GM21723 (cell line): ENCODE measurements at regions not wholly inside any gene's neighbourhood (a gene's known extent, or its start where the extent isn't known, plus 50 kb on each side); places are given as distances from the start of the nearest gene placed in this dataset.

ENCODE experiments used
- ATAC-seq: cut with Tn5 transposase; IDR thresholded peaks from one replicate; pipeline ENCODE4 v1.9.1; 2021; ENCODE audit warnings: mild to moderate bottlenecking, moderate library complexity; ENCODE audit not compliant: unreplicated experiment

GRCh38 chr2:105573910-105574655 is 170.6 kb upstream of the NCK2 start:
- ATAC-seq = no peak

GRCh38 chr2:105573490-105573889 is 171.2 kb upstream of the NCK2 start:
- no peak for ATAC-seq

DNA sequence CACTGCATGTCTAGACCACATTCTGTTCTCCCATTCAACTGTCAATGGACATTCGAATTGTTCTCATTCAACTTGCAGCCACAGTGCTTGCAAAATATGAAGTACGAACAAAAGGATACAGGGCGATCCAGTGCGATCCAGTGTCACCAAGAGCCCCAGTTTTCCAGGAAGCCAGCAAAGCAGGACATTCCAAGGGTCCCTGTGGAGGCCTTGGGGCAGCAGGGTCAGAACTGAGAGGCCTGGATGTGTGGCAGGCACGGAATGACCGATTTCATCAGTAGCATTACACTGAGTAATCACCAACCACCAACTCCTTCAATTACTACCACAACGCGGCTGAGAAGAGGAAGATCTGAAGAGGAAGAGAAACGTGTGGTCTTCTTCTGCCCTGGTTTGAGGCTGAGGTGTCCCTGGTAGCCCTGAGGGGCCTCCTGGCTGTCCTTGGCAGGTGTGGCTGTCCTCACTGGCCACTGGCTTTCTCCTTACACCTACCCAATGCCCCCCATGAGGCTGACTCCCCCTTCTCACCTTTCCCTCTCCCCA is 172.7 kb upstream of the FHL2 start:
- no peak for ATAC-seq

GRCh38 chr2:105570757-105571156 is 171.9 kb upstream of the FHL2 start:
- no peak for ATAC-seq

- ATAC-seq = no peak
Measured at GRCh38 chr2:105570326-105570725, 171.5 kb upstream of the FHL2 start.

- ATAC-seq = no peak
Measured at GRCh38 chr2:105569606-105570005, 170.8 kb upstream of the FHL2 start.

DNA sequence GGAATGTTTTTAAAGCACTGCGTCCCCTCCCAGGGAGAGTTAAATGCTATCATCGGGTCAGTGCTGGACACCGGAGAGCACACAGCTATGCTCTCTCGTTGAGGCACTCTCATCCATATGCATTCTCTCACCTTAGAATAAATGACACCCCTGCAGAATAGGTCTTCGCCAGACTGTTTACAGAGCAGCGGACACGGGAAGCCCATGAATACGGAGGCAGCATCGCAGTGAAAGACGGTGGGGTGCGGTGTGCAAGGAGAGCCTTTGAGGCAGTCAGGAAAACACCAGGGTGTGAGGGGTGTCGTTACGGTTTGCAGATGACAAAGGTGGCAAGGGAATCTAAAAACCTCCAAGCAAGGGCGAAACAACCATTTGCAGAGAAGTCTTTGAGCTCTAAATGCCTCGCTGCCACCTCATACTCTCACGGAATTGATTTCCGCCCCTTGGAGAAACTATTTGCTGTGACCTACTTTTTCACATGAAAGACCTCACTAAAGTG is 169.2 kb upstream of the FHL2 start:
- no peak for ATAC-seq

DNA sequence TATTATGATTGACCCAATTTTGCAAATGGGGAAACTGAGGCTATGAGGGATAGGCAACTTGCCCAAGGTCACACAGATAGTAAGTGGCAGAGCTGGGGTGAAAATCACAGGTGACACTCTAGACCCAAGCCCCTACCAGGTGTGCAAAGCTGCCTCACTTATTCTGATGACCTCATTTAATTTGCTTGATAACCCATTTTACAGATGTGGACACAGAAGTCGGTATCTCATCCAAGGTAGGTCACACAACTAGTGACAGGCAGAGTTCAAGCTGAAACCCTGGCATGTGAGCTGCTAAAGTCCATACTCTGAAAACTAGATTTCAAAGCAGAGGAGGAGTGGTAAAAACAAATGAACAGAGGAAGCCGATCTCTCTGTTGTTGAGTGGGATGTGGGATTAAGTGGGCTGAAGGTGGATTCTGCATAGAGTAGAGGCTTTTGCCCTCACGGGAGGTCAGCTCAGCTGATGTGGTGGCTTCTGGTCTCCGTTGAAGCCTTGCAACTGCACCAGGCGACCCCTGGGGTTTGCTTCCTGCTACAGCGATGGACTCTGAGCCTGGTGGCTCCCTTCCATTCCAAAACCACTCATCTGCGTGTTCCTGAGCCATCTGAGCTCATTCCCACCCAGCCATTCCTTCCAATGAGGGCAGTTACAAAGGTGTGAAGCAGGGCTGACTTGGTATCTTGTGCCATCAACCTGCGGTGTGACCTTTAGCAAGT is 164.3 kb upstream of the FHL2 start:
- no peak for ATAC-seq

GRCh38 chr2:105561401-105561800 is 162.6 kb upstream of the FHL2 start:
- ATAC-seq = no peak

- no peak for ATAC-seq
Measured at GRCh38 chr2:105560157-105560556, 161.3 kb upstream of the FHL2 start.

GRCh38 chr2:105557021-105557920 is 158.4 kb upstream of the FHL2 start:
- ATAC-seq = no peak

DNA sequence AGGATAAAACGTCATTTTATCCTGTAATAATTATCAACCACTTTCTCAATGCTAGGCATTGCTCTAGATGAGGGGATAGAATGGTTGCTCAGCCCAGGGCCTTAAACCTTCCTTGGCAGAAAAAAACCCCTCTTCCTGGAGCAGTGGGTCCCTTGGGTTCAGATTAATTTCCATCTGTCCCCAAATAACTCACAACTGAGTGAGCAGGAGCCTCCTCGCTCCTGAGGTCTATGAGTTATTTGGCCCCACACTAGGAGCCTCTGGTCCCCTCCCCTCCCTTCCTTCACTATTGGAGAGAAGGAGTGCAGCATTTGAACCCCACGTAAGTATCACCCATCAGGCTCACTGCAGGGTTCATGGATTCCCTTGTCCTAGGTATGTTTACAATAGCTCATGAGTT is 157.5 kb upstream of the FHL2 start:
- no peak for ATAC-seq

GRCh38 chr2:105554235-105554634 is 155.4 kb upstream of the FHL2 start:
- ATAC-seq = no peak

DNA sequence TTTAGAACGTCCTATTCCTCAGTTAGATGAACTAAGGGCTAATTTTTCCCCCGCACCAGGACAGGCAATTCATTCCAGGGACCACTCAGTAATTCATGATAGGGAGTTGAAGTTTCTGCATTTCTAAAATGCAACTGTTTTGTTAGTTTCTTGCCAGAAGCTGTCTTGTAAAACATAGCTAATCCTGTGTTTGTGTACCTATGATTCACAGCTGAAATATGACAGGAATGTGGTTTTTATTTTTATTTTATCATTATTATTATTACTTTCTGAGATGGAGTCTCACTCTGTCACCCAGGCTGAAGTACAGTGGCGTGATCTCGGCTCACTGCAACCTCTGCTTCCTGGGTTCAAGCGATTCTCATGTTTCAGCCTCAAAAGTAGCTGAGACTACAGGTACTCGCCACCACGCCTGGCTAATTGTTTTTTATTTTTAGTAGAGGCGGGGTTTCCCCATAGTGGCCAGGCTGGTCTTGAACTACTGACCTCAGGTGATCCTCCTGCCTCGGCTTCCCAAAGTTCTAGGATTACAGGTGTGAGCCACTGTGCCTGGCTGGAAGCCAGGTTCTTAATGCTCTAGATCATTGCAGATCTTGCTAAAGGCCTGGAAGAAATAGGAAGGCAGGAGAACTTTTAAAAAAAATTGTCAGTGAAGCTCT is 154.8 kb upstream of the FHL2 start:
- ATAC-seq = no peak

- ATAC-seq = no peak
Measured at GRCh38 chr2:105546628-105546974, 147.8 kb upstream of the FHL2 start.

DNA sequence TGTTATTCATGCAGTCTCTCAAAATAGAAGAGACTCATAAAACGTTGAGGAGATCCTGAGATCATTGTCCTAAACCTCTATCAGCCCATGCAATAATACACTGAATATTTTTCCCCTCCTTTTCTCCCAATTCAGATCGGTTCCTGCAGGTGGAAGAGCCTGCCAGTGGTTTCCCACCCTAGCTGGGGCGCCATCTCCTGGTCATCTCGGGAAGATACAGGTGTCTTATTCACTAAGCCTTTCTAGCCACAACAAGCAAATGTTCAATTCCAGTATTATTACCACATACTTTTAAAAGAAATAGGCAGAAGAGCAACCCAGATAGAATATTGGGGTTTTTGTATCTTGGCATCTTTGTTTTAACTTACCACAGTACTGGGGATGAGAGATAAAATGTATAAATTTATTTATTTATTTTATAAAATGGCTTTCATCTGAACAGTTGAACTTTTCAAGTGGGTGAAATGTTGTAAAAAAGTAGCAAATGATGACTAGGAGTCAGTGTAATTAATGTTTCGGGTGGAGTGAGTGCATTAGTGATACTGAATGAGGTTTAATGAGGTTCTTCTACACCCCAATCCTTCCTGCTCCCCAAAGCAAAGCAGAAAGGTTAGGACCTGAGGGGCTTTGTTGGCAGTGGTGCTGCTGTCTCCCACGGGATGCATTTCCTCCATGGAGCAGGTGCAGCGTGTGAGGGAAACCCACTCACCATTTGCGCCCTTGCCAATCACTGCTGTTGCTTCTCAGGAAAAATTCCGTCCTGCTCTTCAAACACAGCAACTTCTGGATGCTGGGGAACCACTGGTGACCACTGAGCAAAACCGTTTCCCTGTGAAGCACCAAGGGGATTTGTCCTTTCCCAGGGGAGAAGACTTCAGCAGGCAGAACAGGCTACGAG is 147.1 kb upstream of the FHL2 start:
- ATAC-seq = peak; percentile 60

GRCh38 chr2:105544591-105545377 is 145.9 kb upstream of the FHL2 start:
- ATAC-seq = no peak

GRCh38 chr2:105541189-105542050 is 142.6 kb upstream of the FHL2 start:
- no peak for ATAC-seq
